ENCODE measurements at regions not wholly inside any gene's neighbourhood (a gene's known extent, or its start where the extent isn't known, plus 50 kb on each side); places are given as distances from the start of the nearest gene placed in this dataset.
A peak's percentile ranks its signal among the peaks of the same experiment; 100 is the strongest.
"Not testable (repeated sequence)": the region's sequence is repeated elsewhere in the genome, so short reads cannot be mapped to it uniquely, and the experiment has no call there.

GRCh38 chr2:54065411-54065810, 50.0 kb upstream of the ACYP2 start:
- no peak for DNase-seq (ENCODE audit: low read depth in 3 of 3)

- DNase-seq (ENCODE audit: low read depth in 3 of 3): no peak
Observed at GRCh38 chr2:54063967-54064535, 51.4 kb upstream of the ACYP2 start.

GRCh38 chr2:54062401-54062800, 53.0 kb upstream of the ACYP2 start:
- no peak for DNase-seq (ENCODE audit: low read depth in 3 of 3)

- no peak for DNase-seq (ENCODE audit: low read depth in 3 of 3)
Observed at GRCh38 chr2:54061272-54061671, 54.1 kb upstream of the ACYP2 start.

GRCh38 chr2:54059986-54060385, 55.4 kb upstream of the ACYP2 start:
- no peak for DNase-seq (ENCODE audit: low read depth in 3 of 3)

- no peak for DNase-seq (ENCODE audit: low read depth in 3 of 3)
Observed at GRCh38 chr2:54059504-54059903, 55.9 kb upstream of the ACYP2 start.

GRCh38 chr2:54058449-54058848, 57.0 kb upstream of the ACYP2 start:
- no peak for DNase-seq (ENCODE audit: low read depth in 3 of 3)

GRCh38 chr2:54054774-54055173, 60.6 kb upstream of the ACYP2 start:
- DNase-seq (ENCODE audit: low read depth in 3 of 3): no peak

GRCh38 chr2:54054271-54054670, 61.1 kb upstream of the ACYP2 start:
- no peak for DNase-seq (ENCODE audit: low read depth in 3 of 3)

GRCh38 chr2:54053830-54054229, 61.6 kb upstream of the ACYP2 start:
- DNase-seq (ENCODE audit: low read depth in 3 of 3): no peak

- no peak for DNase-seq (ENCODE audit: low read depth in 3 of 3)
Observed at GRCh38 chr2:54052825-54053718, 62.3 kb upstream of the ACYP2 start.

- no peak for DNase-seq (ENCODE audit: low read depth in 3 of 3)
Observed at GRCh38 chr2:54050445-54050844, 65.0 kb upstream of the ACYP2 start.

GRCh38 chr2:54049365-54049764, 66.0 kb upstream of the ACYP2 start:
- no peak for DNase-seq (ENCODE audit: low read depth in 3 of 3)

GRCh38 chr2:54048896-54049295, 66.5 kb upstream of the ACYP2 start:
- DNase-seq (ENCODE audit: low read depth in 3 of 3): not testable (repeated sequence)

- DNase-seq (ENCODE audit: low read depth in 3 of 3): no peak
Observed at GRCh38 chr2:54048117-54048785, 67.2 kb upstream of the ACYP2 start.

- DNase-seq (ENCODE audit: low read depth in 3 of 3): no peak
Observed at GRCh38 chr2:54047658-54048057, 67.8 kb upstream of the ACYP2 start.

GRCh38 chr2:54047091-54047490, 68.3 kb upstream of the ACYP2 start:
- no peak for DNase-seq (ENCODE audit: low read depth in 3 of 3)

GRCh38 chr2:54042897-54043620, 72.3 kb upstream of the PSME4 start:
- DNase-seq (ENCODE audit: low read depth in 3 of 3): no peak

GRCh38 chr2:54042341-54042740, 71.5 kb upstream of the PSME4 start:
- DNase-seq (ENCODE audit: low read depth in 3 of 3): no peak

GRCh38 chr2:54041135-54041534, 70.3 kb upstream of the PSME4 start:
- peak; percentile 44 to 67 (median 48) for DNase-seq (ENCODE audit: low read depth in 3 of 3)

GRCh38 chr2:54040685-54041084, 69.9 kb upstream of the PSME4 start:
- DNase-seq (ENCODE audit: low read depth in 3 of 3): no peak

- DNase-seq (ENCODE audit: low read depth in 3 of 3): no peak
Observed at GRCh38 chr2:54040250-54040649, 69.5 kb upstream of the PSME4 start.

Data from stimulated activated CD4-positive, alpha-beta T cell treated with anti-CD3 and anti-CD28 coated beads, TNF-alpha, amount 100 ng/mL, for 48 hours (primary cell).